ENCODE measurements at regions not wholly inside any gene's neighbourhood (a gene's known extent, or its start where the extent isn't known, plus 50 kb on each side); places are given as distances from the start of the nearest gene placed in this dataset.
"Not testable (repeated sequence)": the region's sequence is repeated elsewhere in the genome, so short reads cannot be mapped to it uniquely, and the experiment has no call there.

- ATAC-seq, result no peak
- TF ChIP-seq SNAI2 (CRISPR knock-in tag; IDR thresholded peaks at IDR 0.05) (no peak), ZNF70 (CRISPR knock-in tag; IDR thresholded peaks at IDR 0.05) (no peak)
Measured at GRCh38 chr13:58329746-58330145, 698.2 kb downstream of the PCDH17 start.

- TF ChIP-seq BACH2 (CRISPR knock-in tag; IDR thresholded peaks at IDR 0.05; ENCODE audit: borderline replicate concordance), result no peak
- no peak for TF ChIP-seq CSRNP3 (CRISPR knock-in tag; IDR thresholded peaks at IDR 0.05)
- TF ChIP-seq ZFP3 (CRISPR knock-in tag; IDR thresholded peaks at IDR 0.05), result no peak
- TF ChIP-seq TOX (CRISPR knock-in tag; IDR thresholded peaks at IDR 0.05; ENCODE audit: borderline replicate concordance), result no peak
- TF ChIP-seq ZC3H10 (CRISPR knock-in tag; IDR thresholded peaks at IDR 0.05), result no peak
- no peak for TF ChIP-seq CREB5 (CRISPR knock-in tag; IDR thresholded peaks at IDR 0.05; ENCODE audit: low read depth)
- no peak for TF ChIP-seq PPARA (CRISPR knock-in tag; IDR thresholded peaks at IDR 0.05; ENCODE audit: borderline replicate concordance)
- TF ChIP-seq ISL1 (CRISPR knock-in tag; IDR thresholded peaks at IDR 0.05), result no peak
- no peak for TF ChIP-seq POU6F1 (CRISPR knock-in tag; IDR thresholded peaks at IDR 0.05; ENCODE audit: borderline replicate concordance, low read depth)
- ATAC-seq, result no peak
Measured at GRCh38 chr13:58340895-58341294, 709.4 kb downstream of the PCDH17 start.

- ATAC-seq, result no peak
- TF ChIP-seq ZFP3 (CRISPR knock-in tag; IDR thresholded peaks at IDR 0.05) (no peak), CREB5 (CRISPR knock-in tag; IDR thresholded peaks at IDR 0.05; ENCODE audit: low read depth) (no peak), ZNF565 (CRISPR knock-in tag; conservative IDR thresholded peaks at IDR 0.05; ENCODE audit: low read depth) (no peak), PATZ1 (CRISPR knock-in tag; IDR thresholded peaks at IDR 0.05; ENCODE audit: borderline replicate concordance) (no peak), SNAI2 (CRISPR knock-in tag; IDR thresholded peaks at IDR 0.05) (no peak)
Measured at GRCh38 chr13:58341318-58341717, 709.8 kb downstream of the PCDH17 start.

GRCh38 chr13:58343076-58343475 lies 711.5 kb downstream of the PCDH17 start:
- ATAC-seq, result no peak
- TF ChIP-seq TOX (CRISPR knock-in tag; IDR thresholded peaks at IDR 0.05; ENCODE audit: borderline replicate concordance), result no peak
- TF ChIP-seq POU6F1 (CRISPR knock-in tag; IDR thresholded peaks at IDR 0.05; ENCODE audit: borderline replicate concordance, low read depth), result no peak

- not testable (repeated sequence) for ATAC-seq
Measured at GRCh38 chr13:58352100-58352499, 720.6 kb downstream of the PCDH17 start.

- no peak for ATAC-seq
- TF ChIP-seq ZFP30 (CRISPR knock-in tag; IDR thresholded peaks at IDR 0.05), result no peak
- TF ChIP-seq CSDC2 (CRISPR knock-in tag; IDR thresholded peaks at IDR 0.05), result no peak
- TF ChIP-seq TSHZ2 (CRISPR knock-in tag; IDR thresholded peaks at IDR 0.05), result no peak
Measured at GRCh38 chr13:58369936-58370335, 738.4 kb downstream of the PCDH17 start.

Measured in SK-N-SH treated with all-trans-retinoic acid at 6 μM for 48 hours (cell line).